Hepatic stellate cell (primary cell): ENCODE measurements at regions not wholly inside any gene's neighbourhood (a gene's known extent, or its start where the extent isn't known, plus 50 kb on each side); places are given as distances from the start of the nearest gene placed in this dataset.

Experiments used
- DNase-seq: peaks from one replicate; pipeline ENCODE4 v3.0.0; 2011; ENCODE audit warnings: low spot score

DNA sequence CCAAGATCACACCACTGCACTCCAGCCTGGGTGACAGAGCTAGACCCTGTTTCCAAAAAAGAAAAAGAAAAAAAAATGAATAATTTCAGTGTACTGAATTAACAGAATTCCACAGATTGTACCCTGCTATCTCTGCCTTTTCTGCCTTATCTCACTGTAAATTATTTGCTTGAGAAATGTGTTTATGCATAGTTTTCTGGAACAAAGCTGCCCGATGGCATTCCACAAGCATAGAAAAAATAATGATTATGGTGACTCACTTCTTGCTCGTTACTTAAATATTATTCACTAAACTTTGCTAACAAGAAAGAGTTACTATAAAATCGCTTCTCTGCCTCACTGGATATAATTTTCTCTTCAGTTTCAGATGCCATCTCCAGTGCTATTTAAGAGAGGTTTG lies 88.7 kb upstream of the FAM169A start:
- DNase-seq = peak; percentile 39

- peak; percentile 28 for DNase-seq
Observed at GRCh38 chr5:74953937-74954720, 87.9 kb upstream of the FAM169A start.

DNA sequence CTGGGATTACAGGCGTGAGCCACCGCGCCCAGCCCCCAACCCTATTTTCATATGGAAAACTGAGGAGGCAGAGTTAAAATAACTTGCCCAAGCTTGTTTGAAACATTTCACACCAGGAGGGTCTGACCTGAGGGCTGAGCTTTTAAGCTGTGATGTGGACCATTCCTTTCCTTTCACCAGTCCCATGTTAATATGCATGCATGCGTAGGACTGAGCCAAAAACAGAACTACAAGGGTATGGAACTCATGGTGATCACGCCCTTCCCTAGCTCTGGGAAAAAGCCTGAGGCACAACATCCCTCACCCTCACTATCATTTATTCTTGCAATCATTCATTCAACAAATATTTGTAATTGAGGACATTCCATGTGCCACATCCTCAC lies 87.4 kb upstream of the FAM169A start:
- DNase-seq = no peak

GRCh38 chr5:74952406-74952805 lies 86.2 kb upstream of the FAM169A start:
- no peak for DNase-seq

DNA sequence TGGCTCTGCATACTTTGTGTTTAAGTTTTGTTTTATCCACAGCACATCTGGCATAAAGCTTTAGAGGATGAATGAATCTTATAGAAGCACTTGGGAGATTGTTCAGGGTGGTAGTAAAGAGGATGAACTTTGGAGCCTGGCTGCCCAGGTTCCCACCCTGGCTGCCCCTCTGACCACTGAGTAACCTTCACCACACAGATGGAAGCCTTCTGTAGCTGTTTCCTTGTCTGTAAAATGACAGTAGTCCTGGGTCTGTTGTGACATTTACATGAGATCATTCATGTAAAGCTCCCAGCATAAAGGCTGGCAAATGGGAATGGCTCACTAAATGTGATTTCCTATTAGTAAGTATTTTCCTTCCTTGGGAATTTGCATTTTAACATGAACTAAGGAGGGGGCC lies 85.7 kb upstream of the FAM169A start:
- DNase-seq = no peak

- no peak for DNase-seq
Observed at GRCh38 chr5:74950836-74951515, 84.8 kb upstream of the FAM169A start.

DNA sequence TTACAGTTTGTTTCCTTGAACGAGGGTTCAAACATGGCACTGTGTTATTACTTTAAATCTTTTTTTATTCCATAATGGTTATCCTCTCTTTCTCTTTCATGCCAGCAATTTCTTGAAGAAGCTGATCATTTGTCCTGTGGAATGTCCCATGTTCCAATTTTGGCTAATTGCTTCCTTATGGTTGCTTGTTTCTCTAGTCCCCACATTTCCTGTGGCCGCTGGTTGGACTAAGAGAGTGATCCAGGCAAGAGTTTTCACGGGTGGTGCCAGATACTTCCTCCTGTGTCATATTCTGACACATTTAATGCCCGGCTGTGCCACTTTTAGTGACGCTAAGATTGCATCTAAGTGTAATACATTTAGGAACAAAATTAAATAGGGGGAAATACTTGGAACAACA lies 83.8 kb upstream of the FAM169A start:
- DNase-seq = no peak

GRCh38 chr5:74948031-74948546 lies 81.9 kb upstream of the FAM169A start:
- DNase-seq = no peak

- no peak for DNase-seq
Observed at GRCh38 chr5:74946471-74946870, 80.3 kb upstream of the FAM169A start.

- DNase-seq = no peak
Observed at GRCh38 chr5:74945561-74946165, 79.5 kb upstream of the FAM169A start.

GRCh38 chr5:74943905-74944304 lies 77.7 kb upstream of the FAM169A start:
- no peak for DNase-seq

DNA sequence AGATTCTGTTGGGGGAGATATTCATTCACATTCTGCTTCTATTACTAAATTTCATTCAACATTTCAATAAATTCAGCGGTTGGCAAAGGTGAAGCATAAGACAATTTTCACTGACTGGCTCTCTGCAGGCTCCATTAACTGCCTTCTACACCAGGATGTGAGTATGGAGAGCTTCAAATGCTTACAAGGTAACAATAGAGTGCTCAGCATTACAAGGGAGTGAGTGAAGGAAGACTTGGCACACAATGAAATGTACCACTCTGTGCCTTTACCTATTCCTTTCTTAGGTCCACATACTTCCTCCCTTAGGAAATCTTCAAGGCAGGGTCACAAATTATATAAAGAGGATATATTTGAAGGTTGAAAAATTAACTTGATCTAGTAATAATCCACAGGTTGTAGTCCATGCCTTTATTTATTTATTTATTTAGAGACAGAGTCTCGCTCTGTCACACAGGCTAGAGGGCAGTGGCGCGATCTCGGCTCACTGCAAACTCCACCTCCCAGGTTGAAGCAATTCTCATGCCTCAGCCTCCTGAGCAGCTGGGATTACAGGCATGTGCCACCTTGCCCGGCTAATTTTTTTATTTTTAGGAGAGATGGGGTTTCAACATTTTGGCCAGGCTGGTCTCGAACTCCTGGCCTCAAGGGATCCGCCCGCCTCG lies 76.6 kb upstream of the FAM169A start:
- no peak for DNase-seq

DNA sequence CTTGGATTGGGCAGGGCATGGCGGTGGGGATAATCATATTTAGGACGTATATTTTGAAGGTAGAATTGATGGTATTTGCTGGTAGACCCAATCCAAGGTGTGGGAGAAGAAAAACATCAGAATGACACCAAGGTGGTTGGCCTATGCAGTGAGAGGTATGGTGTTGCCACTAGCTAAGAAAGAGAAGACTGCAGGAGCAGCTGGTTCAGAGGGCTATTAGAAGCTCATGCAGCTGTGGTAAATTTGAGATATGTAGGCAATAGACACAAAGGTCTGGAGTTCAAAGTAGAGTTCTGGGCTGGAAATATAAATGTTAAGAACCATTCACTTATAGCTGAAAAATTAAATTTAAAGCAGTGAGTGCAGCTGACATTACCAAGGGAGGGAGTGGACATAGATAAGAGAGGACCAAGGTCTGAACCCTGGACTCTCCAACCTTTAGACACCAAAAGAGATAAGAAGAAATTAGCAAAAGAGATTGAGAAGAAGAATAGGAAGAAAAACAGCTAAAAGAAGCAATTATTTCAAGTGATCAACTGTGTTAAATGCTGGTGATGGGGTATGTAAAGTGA lies 74.7 kb upstream of the FAM169A start:
- DNase-seq = no peak

GRCh38 chr5:74938250-74938933 lies 72.2 kb upstream of the FAM169A start:
- no peak for DNase-seq

GRCh38 chr5:74935752-74936091 lies 69.5 kb upstream of the FAM169A start:
- DNase-seq = no peak

GRCh38 chr5:74934949-74935751 lies 69.0 kb upstream of the FAM169A start:
- peak; percentile 34 for DNase-seq

DNA sequence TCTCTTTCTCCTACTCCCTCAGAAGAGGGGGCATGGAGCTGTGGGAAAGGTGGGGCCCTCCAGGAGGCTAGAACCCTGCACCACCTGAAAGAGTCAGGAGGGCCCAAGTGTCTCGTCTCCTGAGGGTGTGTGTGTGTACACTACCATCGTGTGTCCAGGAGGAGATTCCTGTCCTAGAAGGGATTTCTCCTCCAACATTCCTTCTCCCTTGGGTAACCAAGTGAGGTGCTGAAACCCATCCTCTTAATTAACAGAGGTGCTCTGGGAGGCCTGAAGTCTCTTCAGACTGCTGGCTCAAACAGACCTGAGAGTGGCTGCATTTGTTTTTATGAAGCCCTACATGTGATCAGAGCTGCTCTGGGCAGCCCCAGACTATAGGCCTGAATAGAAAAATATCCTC lies 61.1 kb upstream of the FAM169A start:
- DNase-seq = no peak

DNA sequence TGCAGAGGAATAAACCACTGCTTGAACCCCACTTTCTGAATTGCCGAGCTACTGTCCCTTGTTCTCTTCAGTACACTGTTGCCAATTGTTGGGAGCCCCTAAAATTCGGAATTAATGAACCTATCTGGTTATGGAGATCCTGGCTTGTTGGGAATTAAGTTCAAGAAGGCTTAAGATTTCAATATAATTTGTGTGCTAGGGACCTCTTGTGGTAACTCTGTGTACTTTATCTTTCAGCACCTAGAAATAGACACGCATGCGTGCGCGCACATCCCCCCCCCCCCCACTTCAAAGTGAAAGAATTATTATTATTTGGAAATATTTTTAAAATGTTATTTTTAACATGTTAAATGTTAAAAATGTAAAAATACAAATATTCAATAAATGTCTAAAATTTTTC lies 53.3 kb upstream of the FAM169A start:
- peak; percentile 60 for DNase-seq

GRCh38 chr5:74919041-74919440 lies 52.9 kb upstream of the FAM169A start:
- DNase-seq = no peak

DNA sequence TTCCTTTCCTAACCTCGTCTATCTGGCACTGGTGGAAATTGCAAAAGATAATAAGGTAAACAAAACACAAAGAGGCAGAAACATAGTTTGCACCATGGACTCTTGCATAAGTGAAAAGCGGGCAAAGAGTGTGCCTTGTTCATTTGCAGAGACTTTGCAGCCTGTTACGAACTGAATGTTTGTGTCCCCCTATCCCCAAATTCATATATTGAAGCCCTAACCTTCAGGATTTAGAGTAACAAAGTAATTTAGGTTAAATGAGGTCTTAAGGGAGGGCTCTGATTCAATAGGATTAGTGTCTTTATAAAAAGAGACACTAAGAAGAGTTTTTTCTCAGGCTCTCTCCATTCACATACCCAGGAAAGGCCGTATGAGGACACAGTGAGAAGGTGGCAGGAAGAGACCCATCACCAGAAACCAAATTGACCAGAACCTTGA lies 52.1 kb upstream of the FAM169A start:
- no peak for DNase-seq
